ENCODE measurements at regions not wholly inside any gene's neighbourhood (a gene's known extent, or its start where the extent isn't known, plus 50 kb on each side); places are given as distances from the start of the nearest gene placed in this dataset.

GRCh38 chr13:29954082-29955028, 103.9 kb upstream of the UBL3 start:
- Histone ChIP-seq H3K36me3 (no peaks in the 10 kb centered on the region), H3K9me3 (no peaks in the 10 kb centered on the region), H3K4me1 (no peaks in the 10 kb centered on the region), H3K4me3 (no peak overlapping the region), H3K27ac (no peak overlapping the region), H3K27me3 (peaks cover 3 to 8% (median 7%) of the 10 kb centered on the region in 3 donors)
- intact Hi-C loops (cut with DNase I; ENCODE audit: low total_unique reads) = no loop called here
- TF ChIP-seq POLR2A (IDR thresholded peaks at IDR 0.05) = no peak
- no peak for TF ChIP-seq CTCF (IDR thresholded peaks at IDR 0.05 in 4 of 5, conservative IDR thresholded peaks at IDR 0.05 in 1 of 5)
- ATAC-seq (no peak), DNase-seq (no peak)
- in situ Hi-C loops (cut with MboI; ENCODE audit: low sequenced_read_pairs in 4 of 4) = no loop called here

DNA sequence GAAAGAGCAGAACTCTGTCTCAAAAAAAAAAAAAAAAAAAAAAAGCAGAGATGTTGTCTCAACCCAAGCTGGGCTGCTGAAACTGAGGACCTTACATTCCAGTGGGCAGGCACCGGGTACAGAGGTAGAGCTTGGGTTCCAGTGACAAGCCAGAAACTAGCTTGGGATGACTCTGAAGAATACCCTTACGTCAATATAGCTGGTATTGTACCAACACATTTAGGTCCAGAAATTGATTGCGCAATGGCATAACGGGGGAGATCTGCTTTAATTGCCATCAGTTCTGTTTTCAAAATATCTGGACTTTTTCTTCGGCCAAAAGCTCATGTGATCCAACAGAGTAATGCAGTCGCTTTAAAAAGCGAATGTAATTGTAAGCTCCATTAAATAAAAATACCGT, 103.1 kb upstream of the UBL3 start:
- no peaks in the 10 kb centered on the region for H3K4me1 ChIP-seq
- no peak overlapping the region for H3K27ac ChIP-seq
- H3K36me3 ChIP-seq = no peaks in the 10 kb centered on the region
- in situ Hi-C loops (cut with MboI; ENCODE audit: low sequenced_read_pairs in 4 of 4) (no loop called here), intact Hi-C loops (cut with DNase I; ENCODE audit: low total_unique reads) (no loop called here)
- TF ChIP-seq POLR2A (IDR thresholded peaks at IDR 0.05) (no peak), CTCF (IDR thresholded peaks at IDR 0.05 in 4 of 5, conservative IDR thresholded peaks at IDR 0.05 in 1 of 5) (no peak)
- no peaks in the 10 kb centered on the region for H3K9me3 ChIP-seq
- DNase-seq (no peak), ATAC-seq (no peak)
- H3K4me3 ChIP-seq = no peak overlapping the region
- H3K27me3 ChIP-seq = peaks cover 3 to 8% (median 7%) of the 10 kb centered on the region in 3 donors

GRCh38 chr13:29952245-29952644, 101.8 kb upstream of the UBL3 start:
- Histone ChIP-seq H3K4me3 (no peak overlapping the region), H3K27me3 (peaks cover 3 to 8% (median 7%) of the 10 kb centered on the region in 3 donors), H3K36me3 (no peaks in the 10 kb centered on the region), H3K9me3 (no peaks in the 10 kb centered on the region), H3K4me1 (no peaks in the 10 kb centered on the region), H3K27ac (no peak overlapping the region)
- no peak for DNase-seq
- intact Hi-C loops (cut with DNase I; ENCODE audit: low total_unique reads) = no loop called here
- TF ChIP-seq POLR2A (IDR thresholded peaks at IDR 0.05) = no peak
- no peak for TF ChIP-seq CTCF (IDR thresholded peaks at IDR 0.05 in 4 of 5, conservative IDR thresholded peaks at IDR 0.05 in 1 of 5)
- no peak for ATAC-seq
- in situ Hi-C loops (cut with MboI; ENCODE audit: low sequenced_read_pairs in 4 of 4) = no loop called here

- intact Hi-C loops (cut with DNase I; ENCODE audit: low total_unique reads) = no loop called here
- Histone ChIP-seq H3K27ac (no peak overlapping the region), H3K4me1 (no peaks in the 10 kb centered on the region), H3K36me3 (no peaks in the 10 kb centered on the region), H3K27me3 (peaks cover 3 to 7% (median 4%) of the 10 kb centered on the region in 3 donors), H3K9me3 (no peaks in the 10 kb centered on the region), H3K4me3 (no peak overlapping the region)
- in situ Hi-C loops (cut with MboI; ENCODE audit: low sequenced_read_pairs in 4 of 4) = no loop called here
- TF ChIP-seq CTCF (IDR thresholded peaks at IDR 0.05 in 4 of 5, conservative IDR thresholded peaks at IDR 0.05 in 1 of 5) = no peak
- no peak for TF ChIP-seq POLR2A (IDR thresholded peaks at IDR 0.05)
- ATAC-seq = no peak
- DNase-seq = no peak
Observed at GRCh38 chr13:29948791-29949190, 98.4 kb upstream of the UBL3 start.

Data from gastrocnemius medialis (tissue), 4 donors.